Keratinocyte (primary cell): ENCODE measurements at regions not wholly inside any gene's neighbourhood (a gene's known extent, or its start where the extent isn't known, plus 50 kb on each side); places are given as distances from the start of the nearest gene placed in this dataset.

Experiments used
- DNase-seq: peaks from one replicate; pipeline ENCODE4 v3.0.0-alpha.2; 2011; ENCODE audit warnings: low read depth, missing footprints, low spot score
- FAIRE-seq: peaks from 2 replicates; lab custom pipeline; 2011; peaks lifted over from hg19 to GRCh38; lab: Jason Lieb, UNC
- H2AFZ ChIP-seq: 2 replicates; pipeline ENCODE4 v1.6.0; 2012; ENCODE audit warnings: low read length, control low read depth, inconsistent platforms; ENCODE audit not compliant: control insufficient read depth
- H3K27ac ChIP-seq: 2 replicates; pipeline ENCODE4 v1.5.1; 2011; ENCODE audit warnings: low read length; ENCODE audit not compliant: control insufficient read depth, insufficient read depth
- H3K27me3 ChIP-seq: 3 replicates; pipeline ENCODE4 v1.6.0; 2011; ENCODE audit warnings: low read length; ENCODE audit not compliant: control insufficient read depth, insufficient read depth; ENCODE audit errors: extremely low read depth
- H3K36me3 ChIP-seq, 2 experiments: 2 replicates in 1 of 2; 3 replicates in 1 of 2; pipeline ENCODE4 v1.5.1; 2011; ENCODE audit warnings: low read length in 2 of 2, mild to moderate bottlenecking in 1 of 2; ENCODE audit not compliant: control insufficient read depth in 2 of 2, insufficient read depth in 2 of 2; ENCODE audit errors: extremely low read depth in 1 of 2
- H3K4me1 ChIP-seq: 3 replicates; pipeline ENCODE4 v1.5.1; 2011; ENCODE audit warnings: low read length; ENCODE audit not compliant: control insufficient read depth, insufficient read depth; ENCODE audit errors: extremely low read depth
- H3K4me2 ChIP-seq: 3 replicates; pipeline ENCODE4 v1.6.0; 2011; ENCODE audit warnings: low read depth, low read length; ENCODE audit not compliant: control insufficient read depth, insufficient read depth; ENCODE audit errors: extremely low read depth
- H3K4me3 ChIP-seq, 3 experiments: fragments of 200-600 bp in 1 of 3; sonication (generic) in 1 of 3; 2 replicates in 2 of 3; 3 replicates in 1 of 3; pipeline ENCODE4 v1.5.1; 2011 to 2016; ENCODE audit warnings: low read length in 3 of 3, mild to moderate bottlenecking in 3 of 3, control low read depth in 2 of 3, inconsistent platforms in 1 of 3, low read depth in 1 of 3, mixed read lengths in 1 of 3, mixed run types in 1 of 3, moderate library complexity in 1 of 3; ENCODE audit not compliant: control insufficient read depth in 2 of 3, insufficient read depth in 2 of 3; ENCODE audit errors: extremely low read depth in 1 of 3
- H3K79me2 ChIP-seq: 2 replicates; pipeline ENCODE4 v1.6.0; 2012; ENCODE audit warnings: low read length; ENCODE audit not compliant: control insufficient read depth, insufficient read depth
- H3K9ac ChIP-seq: 3 replicates; pipeline ENCODE4 v1.6.0; 2011; ENCODE audit warnings: low read length; ENCODE audit not compliant: control insufficient read depth, insufficient read depth; ENCODE audit errors: extremely low read depth
- H3K9me1 ChIP-seq: 3 replicates; pipeline ENCODE4 v1.6.0; 2011; ENCODE audit warnings: low read length; ENCODE audit not compliant: control insufficient read depth, insufficient read depth; ENCODE audit errors: extremely low read depth
- H3K9me3 ChIP-seq: 2 replicates; pipeline ENCODE4 v1.5.1; 2012; ENCODE audit warnings: low read depth, low read length; ENCODE audit not compliant: control insufficient read depth
- H4K20me1 ChIP-seq: 3 replicates; pipeline ENCODE4 v1.6.0; 2011; ENCODE audit warnings: low read length; ENCODE audit not compliant: control insufficient read depth, insufficient read depth; ENCODE audit errors: extremely low read depth
- EZH2 ChIP-seq: IDR thresholded peaks from one replicate; pipeline ENCODE4 v1.6.1; 2012; ENCODE audit warnings: inconsistent platforms, mild to moderate bottlenecking, low read length, moderate library complexity
- dilution Hi-C: fragments of 300-500 bp; cut with MboI; formaldehyde crosslinking; loops from one replicate; pipeline ENCODE4 v1.7.0; 2020; ENCODE audit warnings: low sequenced_read_pairs; ENCODE audit not compliant: extremely low pct_ligation_motif_present
- TF ChIP-seq, protein P1 (sequence below), 3 experiments: IDR thresholded peaks in 1 of 3; conservative IDR thresholded peaks in 1 of 3; optimal IDR thresholded peaks in 1 of 3; 2 replicates in 2 of 3; 3 replicates in 1 of 3; pipeline versions ENCODE3 to v1.5.1; 2011; ENCODE audit warnings: low read length in 3 of 3, mild to moderate bottlenecking in 3 of 3, moderate library complexity in 2 of 3, control low read depth in 1 of 3, inconsistent platforms in 1 of 3; ENCODE audit not compliant: insufficient read depth in 2 of 3; ENCODE audit errors: extremely low read depth in 1 of 3

DNA sequence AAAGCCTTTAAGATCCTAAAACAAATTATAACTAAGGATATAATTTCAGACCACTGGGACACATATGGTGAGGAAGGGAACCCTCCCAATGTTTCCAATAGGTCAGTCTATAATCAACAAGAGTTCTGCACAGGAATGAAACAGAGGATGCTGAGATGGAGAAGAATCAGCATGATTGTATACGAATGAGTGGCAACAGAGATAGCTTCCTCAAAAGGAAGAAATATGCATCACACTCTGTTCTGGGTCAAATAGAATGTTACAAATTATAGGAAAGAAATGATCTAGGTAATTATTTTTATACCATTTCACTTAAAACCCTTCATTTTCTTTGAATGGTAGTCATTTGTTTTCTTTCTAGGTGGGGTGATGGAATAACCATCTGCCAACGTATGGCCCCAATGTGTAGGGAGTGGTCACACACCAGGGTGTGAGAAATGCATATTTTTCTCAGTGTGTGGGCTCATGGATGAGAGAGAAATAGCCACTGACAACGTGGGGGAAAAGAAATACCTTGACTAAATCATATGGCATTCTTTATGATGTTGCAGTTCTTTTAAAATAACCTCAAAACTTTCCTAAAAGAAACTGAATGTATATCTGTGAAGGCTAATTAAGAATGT lies 104.6 kb upstream of the IVNS1ABP start:
- no peak for TF ChIP-seq EZH2
- dilution Hi-C loops: no loop called here
- H3K4me1 ChIP-seq: no peaks in the 10 kb centered on the region
- H3K4me3 ChIP-seq: no peak overlapping the region
- FAIRE-seq (no peak), DNase-seq (no peak)
- no peak overlapping the region for H3K27ac ChIP-seq
- no peaks in the 10 kb centered on the region for H3K79me2 ChIP-seq
- H3K9ac ChIP-seq: no peak overlapping the region
- H3K9me1 ChIP-seq: no peaks in the 10 kb centered on the region
- no peaks in the 10 kb centered on the region for H3K36me3 ChIP-seq
- no peak overlapping the region for H3K4me2 ChIP-seq
- H3K27me3 ChIP-seq: no peaks in the 10 kb centered on the region
- H4K20me1 ChIP-seq: no peaks in the 10 kb centered on the region
- H2AFZ ChIP-seq: no peak overlapping the region
- H3K9me3 ChIP-seq: no peaks in the 10 kb centered on the region

DNA sequence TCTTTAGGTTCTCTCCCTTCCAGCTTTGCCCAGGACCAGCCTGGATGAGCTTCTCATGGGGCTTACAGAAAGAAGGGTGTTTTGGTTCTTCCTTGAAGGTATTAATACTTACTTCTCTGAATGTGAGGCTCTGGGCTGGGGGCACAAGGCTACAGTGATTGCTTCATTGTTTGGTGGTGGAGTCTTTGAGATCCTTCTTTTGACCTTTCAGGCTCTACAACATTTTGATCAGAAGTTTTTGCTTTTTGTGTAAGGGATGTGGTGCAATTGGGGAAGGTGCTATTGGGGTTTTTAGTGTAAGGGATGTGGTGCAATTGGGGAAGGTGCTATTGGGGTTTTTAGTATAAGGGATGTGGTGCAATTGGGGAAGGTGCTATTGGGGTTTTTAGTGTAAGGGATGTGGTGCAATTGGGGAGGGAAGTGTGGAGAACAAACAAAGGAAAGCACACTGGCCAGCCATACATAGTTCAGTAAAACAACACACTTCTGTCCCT lies 103.6 kb upstream of the IVNS1ABP start:
- Histone ChIP-seq H3K27me3 (no peaks in the 10 kb centered on the region), H3K27ac (no peak overlapping the region), H4K20me1 (no peaks in the 10 kb centered on the region), H3K9me1 (no peaks in the 10 kb centered on the region), H3K79me2 (no peaks in the 10 kb centered on the region), H3K9me3 (no peaks in the 10 kb centered on the region), H3K9ac (no peak overlapping the region), H3K36me3 (no peaks in the 10 kb centered on the region), H2AFZ (no peak overlapping the region), H3K4me3 (no peak overlapping the region), H3K4me1 (no peaks in the 10 kb centered on the region), H3K4me2 (no peak overlapping the region)
- FAIRE-seq (no peak), DNase-seq (no peak)
- dilution Hi-C loops: no loop called here
- TF ChIP-seq, protein P1, sequence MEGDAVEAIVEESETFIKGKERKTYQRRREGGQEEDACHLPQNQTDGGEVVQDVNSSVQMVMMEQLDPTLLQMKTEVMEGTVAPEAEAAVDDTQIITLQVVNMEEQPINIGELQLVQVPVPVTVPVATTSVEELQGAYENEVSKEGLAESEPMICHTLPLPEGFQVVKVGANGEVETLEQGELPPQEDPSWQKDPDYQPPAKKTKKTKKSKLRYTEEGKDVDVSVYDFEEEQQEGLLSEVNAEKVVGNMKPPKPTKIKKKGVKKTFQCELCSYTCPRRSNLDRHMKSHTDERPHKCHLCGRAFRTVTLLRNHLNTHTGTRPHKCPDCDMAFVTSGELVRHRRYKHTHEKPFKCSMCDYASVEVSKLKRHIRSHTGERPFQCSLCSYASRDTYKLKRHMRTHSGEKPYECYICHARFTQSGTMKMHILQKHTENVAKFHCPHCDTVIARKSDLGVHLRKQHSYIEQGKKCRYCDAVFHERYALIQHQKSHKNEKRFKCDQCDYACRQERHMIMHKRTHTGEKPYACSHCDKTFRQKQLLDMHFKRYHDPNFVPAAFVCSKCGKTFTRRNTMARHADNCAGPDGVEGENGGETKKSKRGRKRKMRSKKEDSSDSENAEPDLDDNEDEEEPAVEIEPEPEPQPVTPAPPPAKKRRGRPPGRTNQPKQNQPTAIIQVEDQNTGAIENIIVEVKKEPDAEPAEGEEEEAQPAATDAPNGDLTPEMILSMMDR (optimal IDR thresholded peaks at IDR 0.05 in 1 of 3, IDR thresholded peaks at IDR 0.05 in 1 of 3, conservative IDR thresholded peaks at IDR 0.05 in 1 of 3; ENCODE audit: extremely low read depth in 1 of 3, insufficient read depth in 2 of 3, low read length in 3 of 3): no peak
- TF ChIP-seq EZH2: no peak

DNA sequence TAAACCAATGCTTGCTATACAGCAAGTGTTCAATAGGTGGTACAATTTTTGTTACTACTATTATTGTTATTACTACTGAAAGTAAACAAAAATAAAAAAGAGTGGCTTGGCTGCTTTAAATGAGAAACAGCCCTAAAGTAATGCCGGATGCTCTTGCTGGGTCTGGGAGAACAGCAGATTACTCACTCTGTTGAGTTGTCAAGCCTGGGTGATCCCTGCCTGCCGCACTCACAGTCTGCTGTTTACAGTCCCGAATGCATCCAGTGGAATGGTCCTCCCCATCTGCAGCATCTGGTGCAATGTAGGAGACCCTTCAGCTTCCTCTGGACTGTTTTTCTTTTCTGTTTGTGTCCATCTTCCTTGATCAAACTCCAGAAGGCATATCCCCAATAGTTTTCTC lies 102.7 kb upstream of the IVNS1ABP start:
- Histone ChIP-seq H3K27ac (no peak overlapping the region), H3K4me2 (no peak overlapping the region), H3K27me3 (no peaks in the 10 kb centered on the region), H3K9me3 (no peaks in the 10 kb centered on the region), H3K4me1 (no peaks in the 10 kb centered on the region), H3K4me3 (no peak overlapping the region), H3K9ac (no peak overlapping the region), H3K36me3 (no peaks in the 10 kb centered on the region), H3K79me2 (no peaks in the 10 kb centered on the region), H3K9me1 (no peaks in the 10 kb centered on the region), H2AFZ (no peak overlapping the region), H4K20me1 (no peaks in the 10 kb centered on the region)
- no peak for TF ChIP-seq EZH2
- TF ChIP-seq, protein P1 (optimal IDR thresholded peaks at IDR 0.05 in 1 of 3, IDR thresholded peaks at IDR 0.05 in 1 of 3, conservative IDR thresholded peaks at IDR 0.05 in 1 of 3; ENCODE audit: extremely low read depth in 1 of 3, insufficient read depth in 2 of 3, low read length in 3 of 3): no peak
- FAIRE-seq (no peak), DNase-seq (no peak)
- dilution Hi-C loops: no loop called here
